ENCODE measurements at regions not wholly inside any gene's neighbourhood (a gene's known extent, or its start where the extent isn't known, plus 50 kb on each side); places are given as distances from the start of the nearest gene placed in this dataset.

GRCh38 chr10:120012131-120012400 lies 119.5 kb downstream of the SEC23IP start:
- no peak for TF ChIP-seq EP300 (IDR thresholded peaks at IDR 0.05)
- TF ChIP-seq, protein P1, sequence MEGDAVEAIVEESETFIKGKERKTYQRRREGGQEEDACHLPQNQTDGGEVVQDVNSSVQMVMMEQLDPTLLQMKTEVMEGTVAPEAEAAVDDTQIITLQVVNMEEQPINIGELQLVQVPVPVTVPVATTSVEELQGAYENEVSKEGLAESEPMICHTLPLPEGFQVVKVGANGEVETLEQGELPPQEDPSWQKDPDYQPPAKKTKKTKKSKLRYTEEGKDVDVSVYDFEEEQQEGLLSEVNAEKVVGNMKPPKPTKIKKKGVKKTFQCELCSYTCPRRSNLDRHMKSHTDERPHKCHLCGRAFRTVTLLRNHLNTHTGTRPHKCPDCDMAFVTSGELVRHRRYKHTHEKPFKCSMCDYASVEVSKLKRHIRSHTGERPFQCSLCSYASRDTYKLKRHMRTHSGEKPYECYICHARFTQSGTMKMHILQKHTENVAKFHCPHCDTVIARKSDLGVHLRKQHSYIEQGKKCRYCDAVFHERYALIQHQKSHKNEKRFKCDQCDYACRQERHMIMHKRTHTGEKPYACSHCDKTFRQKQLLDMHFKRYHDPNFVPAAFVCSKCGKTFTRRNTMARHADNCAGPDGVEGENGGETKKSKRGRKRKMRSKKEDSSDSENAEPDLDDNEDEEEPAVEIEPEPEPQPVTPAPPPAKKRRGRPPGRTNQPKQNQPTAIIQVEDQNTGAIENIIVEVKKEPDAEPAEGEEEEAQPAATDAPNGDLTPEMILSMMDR (IDR thresholded peaks at IDR 0.05): no peak
- TF ChIP-seq POLR2A (IDR thresholded peaks at IDR 0.05): no peak

Measured in tibial nerve (tissue), 4 donors.